Erythroblast (primary cell): ENCODE measurements at regions not wholly inside any gene's neighbourhood (a gene's known extent, or its start where the extent isn't known, plus 50 kb on each side); places are given as distances from the start of the nearest gene placed in this dataset.

Source experiments
- GATA1 ChIP-seq: IDR thresholded peaks from 2 replicates; pipeline ENCODE4 v1.6.1; 2011; ENCODE audit warnings: low read depth, mild to moderate bottlenecking, control low read depth, low read length, moderate library complexity
- POLR2A ChIP-seq: IDR thresholded peaks from 2 replicates; pipeline ENCODE4 v1.6.1; 2011; ENCODE audit warnings: mild to moderate bottlenecking, low read length

DNA sequence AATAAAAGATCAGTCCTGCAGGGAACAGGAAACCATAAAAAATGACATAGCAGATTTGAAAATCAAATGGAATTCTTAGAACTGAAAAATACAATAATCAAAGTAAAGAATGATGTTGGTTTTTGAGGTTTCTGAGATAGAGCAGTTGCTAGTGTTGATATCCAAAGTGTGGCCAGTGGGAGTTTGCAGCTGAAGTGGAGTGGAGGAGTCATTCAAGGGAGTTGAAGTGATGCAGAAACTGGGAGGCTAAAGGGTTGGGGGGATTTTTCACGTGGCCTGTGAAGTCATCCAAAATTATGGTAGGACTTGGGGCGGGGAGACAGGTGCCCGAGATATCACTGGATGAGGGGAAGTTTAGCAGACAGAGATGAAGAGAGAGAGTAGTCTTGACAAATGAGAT is 123.6 kb downstream of the CDC5L start:
- no peak for TF ChIP-seq POLR2A
- TF ChIP-seq GATA1, result no peak
